ENCODE measurements at regions not wholly inside any gene's neighbourhood (a gene's known extent, or its start where the extent isn't known, plus 50 kb on each side); places are given as distances from the start of the nearest gene placed in this dataset.

- no peak overlapping the region for H3K27ac Mint-ChIP-seq
- CTCF ChIA-PET = interaction anchor here (2.6 kb wide), 1 partner anchor 17 kb away, joined by 6 read pairs; no protein-coding TSS in a partner anchor
- no peak for DNase-seq
- H3K36me3 Mint-ChIP-seq (ENCODE audit: low read depth) = no peaks in the 10 kb centered on the region
- POLR2A ChIA-PET = no interaction called here
- ATAC-seq = no peak
- H3K4me3 Mint-ChIP-seq = no peak overlapping the region
- TF ChIP-seq, protein P1, sequence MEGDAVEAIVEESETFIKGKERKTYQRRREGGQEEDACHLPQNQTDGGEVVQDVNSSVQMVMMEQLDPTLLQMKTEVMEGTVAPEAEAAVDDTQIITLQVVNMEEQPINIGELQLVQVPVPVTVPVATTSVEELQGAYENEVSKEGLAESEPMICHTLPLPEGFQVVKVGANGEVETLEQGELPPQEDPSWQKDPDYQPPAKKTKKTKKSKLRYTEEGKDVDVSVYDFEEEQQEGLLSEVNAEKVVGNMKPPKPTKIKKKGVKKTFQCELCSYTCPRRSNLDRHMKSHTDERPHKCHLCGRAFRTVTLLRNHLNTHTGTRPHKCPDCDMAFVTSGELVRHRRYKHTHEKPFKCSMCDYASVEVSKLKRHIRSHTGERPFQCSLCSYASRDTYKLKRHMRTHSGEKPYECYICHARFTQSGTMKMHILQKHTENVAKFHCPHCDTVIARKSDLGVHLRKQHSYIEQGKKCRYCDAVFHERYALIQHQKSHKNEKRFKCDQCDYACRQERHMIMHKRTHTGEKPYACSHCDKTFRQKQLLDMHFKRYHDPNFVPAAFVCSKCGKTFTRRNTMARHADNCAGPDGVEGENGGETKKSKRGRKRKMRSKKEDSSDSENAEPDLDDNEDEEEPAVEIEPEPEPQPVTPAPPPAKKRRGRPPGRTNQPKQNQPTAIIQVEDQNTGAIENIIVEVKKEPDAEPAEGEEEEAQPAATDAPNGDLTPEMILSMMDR (IDR thresholded peaks at IDR 0.05) = no peak
- intact Hi-C loops (cut with micrococcal nuclease) = no loop called here
- H3K4me1 Mint-ChIP-seq (ENCODE audit: low read depth) = no peaks in the 10 kb centered on the region
- no peaks in the 10 kb centered on the region for H3K27me3 Mint-ChIP-seq
- no peaks in the 10 kb centered on the region for H3K9me3 Mint-ChIP-seq
These were observed 287.9 kb upstream of the PODXL start for GRCh38 chr7:131844369-131844768.

GRCh38 chr7:131843898-131844331 lies 287.5 kb upstream of the PODXL start:
- intact Hi-C loops (cut with micrococcal nuclease) = no loop called here
- CTCF ChIA-PET = interaction anchor here (1.5 to 2.6 kb wide), 2 partner anchors 15 to 17 kb away, joined by 6 read pairs; no protein-coding TSS in a partner anchor
- no peak overlapping the region for H3K27ac Mint-ChIP-seq
- no peaks in the 10 kb centered on the region for H3K27me3 Mint-ChIP-seq
- no peak overlapping the region for H3K4me3 Mint-ChIP-seq
- TF ChIP-seq, protein P1 (IDR thresholded peaks at IDR 0.05) = no peak
- no peaks in the 10 kb centered on the region for H3K9me3 Mint-ChIP-seq
- DNase-seq (no peak), ATAC-seq (no peak)
- POLR2A ChIA-PET = no interaction called here
- H3K36me3 Mint-ChIP-seq (ENCODE audit: low read depth) = no peaks in the 10 kb centered on the region
- no peaks in the 10 kb centered on the region for H3K4me1 Mint-ChIP-seq (ENCODE audit: low read depth)

DNA sequence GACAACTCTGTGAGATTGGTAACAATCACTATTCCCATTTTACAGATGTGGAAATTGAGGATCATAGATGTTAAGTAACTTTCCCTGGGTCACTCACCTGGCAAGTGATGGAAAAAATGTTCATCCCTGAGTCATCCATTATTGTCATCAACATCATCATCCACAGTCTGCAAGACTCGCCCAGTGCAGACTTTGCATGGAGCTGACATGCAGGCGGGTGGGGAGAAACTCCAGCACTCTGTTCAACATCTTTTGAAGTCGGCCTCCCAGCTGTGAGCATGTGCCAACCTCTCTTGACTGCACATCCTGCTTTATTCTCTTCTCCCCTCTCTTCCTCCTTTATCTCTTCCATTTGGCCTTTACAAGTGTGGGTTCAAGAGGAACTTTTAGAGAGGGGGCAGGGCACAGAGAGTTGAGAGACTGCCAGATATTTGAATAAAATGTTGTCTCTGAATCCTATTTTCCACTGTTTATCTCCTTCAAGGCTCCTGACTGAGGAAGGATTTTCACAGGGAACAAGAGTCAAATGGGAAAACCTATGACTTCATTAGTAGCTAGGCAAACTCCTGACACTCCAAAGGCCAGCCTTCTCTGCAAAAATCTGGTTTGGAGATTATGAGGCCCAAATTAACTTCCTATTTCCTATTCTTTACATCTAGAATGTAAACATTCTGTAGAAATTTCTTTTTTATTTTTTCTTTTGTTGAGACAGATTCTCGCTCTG lies 283.7 kb upstream of the PODXL start:
- intact Hi-C loops (cut with micrococcal nuclease) = no loop called here
- Mint-ChIP-seq H3K27me3 (no peaks in the 10 kb centered on the region), H3K4me1 (ENCODE audit: low read depth) (no peaks in the 10 kb centered on the region), H3K4me3 (no peak overlapping the region), H3K27ac (no peak overlapping the region), H3K9me3 (no peaks in the 10 kb centered on the region), H3K36me3 (ENCODE audit: low read depth) (no peaks in the 10 kb centered on the region)
- POLR2A ChIA-PET = no interaction called here
- DNase-seq (no peak), ATAC-seq (no peak)
- CTCF ChIA-PET = interaction anchor here (1.0 kb wide), 1 partner anchor 9 kb away, joined by 3 read pairs; no protein-coding TSS in a partner anchor
- TF ChIP-seq, protein P1 (IDR thresholded peaks at IDR 0.05) = no peak

DNA sequence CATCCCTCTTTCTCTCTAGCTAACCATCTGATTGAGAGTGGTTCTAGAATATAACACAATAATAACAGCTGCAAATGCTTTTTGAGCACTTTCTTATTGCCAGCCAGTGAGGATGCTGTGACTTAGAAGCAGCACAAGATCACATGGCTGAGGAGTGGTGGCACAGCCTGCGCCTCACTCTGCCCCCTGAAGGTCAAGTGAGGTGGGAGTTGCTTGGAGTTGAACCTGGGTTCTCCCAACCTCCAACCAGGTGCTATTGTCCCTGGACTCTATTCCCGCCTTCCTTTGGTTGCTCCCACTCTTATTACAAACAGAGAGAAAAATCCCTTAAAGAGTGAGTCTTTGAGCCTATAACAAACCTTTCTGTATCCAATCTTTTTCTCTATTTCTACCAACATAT lies 280.3 kb upstream of the PODXL start:
- no peak for ATAC-seq
- CTCF ChIA-PET = no interaction called here
- intact Hi-C loops (cut with micrococcal nuclease) = no loop called here
- peaks cover 3% of the 10 kb centered on the region for H3K27me3 Mint-ChIP-seq
- no peaks in the 10 kb centered on the region for H3K36me3 Mint-ChIP-seq (ENCODE audit: low read depth)
- H3K4me3 Mint-ChIP-seq = no peak overlapping the region
- no peaks in the 10 kb centered on the region for H3K4me1 Mint-ChIP-seq (ENCODE audit: low read depth)
- no peaks in the 10 kb centered on the region for H3K9me3 Mint-ChIP-seq
- no peak for DNase-seq
- H3K27ac Mint-ChIP-seq = no peak overlapping the region
- POLR2A ChIA-PET = no interaction called here
- TF ChIP-seq, protein P1 (IDR thresholded peaks at IDR 0.05) = no peak

- DNase-seq (no peak), ATAC-seq (no peak)
- Mint-ChIP-seq H3K9me3 (no peaks in the 10 kb centered on the region), H3K27me3 (peaks cover 11% of the 10 kb centered on the region), H3K27ac (no peak overlapping the region), H3K36me3 (ENCODE audit: low read depth) (no peaks in the 10 kb centered on the region), H3K4me3 (no peak overlapping the region), H3K4me1 (ENCODE audit: low read depth) (no peaks in the 10 kb centered on the region)
- ChIA-PET POLR2A (no interaction called here), CTCF (no interaction called here)
- TF ChIP-seq, protein P1 (IDR thresholded peaks at IDR 0.05) = no peak
- intact Hi-C loops (cut with micrococcal nuclease) = no loop called here
These were observed 278.7 kb upstream of the PODXL start for GRCh38 chr7:131835141-131835540.

All from activated CD8-positive, alpha-beta T cell treated with anti-CD3 and anti-CD28 coated beads for 36 hours (primary cell).